22Rv1 (cell line): ENCODE measurements at regions not wholly inside any gene's neighbourhood (a gene's known extent, or its start where the extent isn't known, plus 50 kb on each side); places are given as distances from the start of the nearest gene placed in this dataset.

Source experiments
- ZFX ChIP-seq: fragments of 450-650 bp; IDR thresholded peaks from 2 replicates; pipeline ENCODE4 v1.6.1; 2017; ENCODE audit warnings: antibody characterized with exemption, borderline replicate concordance
- TF ChIP-seq, protein P1 (sequence below): fragments of 450-650 bp; IDR thresholded peaks from 2 replicates; pipeline ENCODE4 v1.5.1; 2017; ENCODE audit warnings: mild to moderate bottlenecking

DNA sequence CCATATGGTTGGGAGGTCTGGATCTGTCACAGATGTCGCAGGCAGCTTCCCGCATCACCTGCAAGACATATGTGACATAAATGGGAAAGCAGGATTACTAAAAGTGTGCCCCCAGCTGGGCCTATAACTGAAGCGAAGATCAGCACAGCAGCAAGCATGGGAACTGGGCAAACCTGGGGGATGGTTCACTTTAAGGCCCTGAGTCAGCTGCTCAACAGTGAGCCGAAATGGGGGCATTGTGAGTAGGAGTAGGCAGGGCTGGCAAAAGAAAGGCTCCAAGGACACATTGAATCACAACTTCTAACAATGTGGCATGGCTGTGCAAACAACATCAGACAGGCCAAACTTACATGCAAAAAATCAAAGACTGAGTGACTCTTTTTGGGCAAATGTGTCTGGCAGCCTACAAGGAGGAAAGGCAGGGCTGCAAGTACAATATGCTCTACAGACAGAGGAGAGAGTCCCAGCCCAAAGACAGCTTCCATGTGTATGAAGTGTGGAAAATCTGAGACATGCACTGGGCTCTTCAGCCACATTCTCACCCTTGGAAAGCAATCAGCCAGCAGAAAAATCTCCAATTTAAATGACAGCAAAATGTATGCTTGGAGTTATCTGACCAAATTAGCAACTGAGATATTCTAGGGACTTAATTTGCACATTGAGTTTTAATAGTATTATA, 531.0 kb upstream of the MMS22L start:
- TF ChIP-seq, protein P1, sequence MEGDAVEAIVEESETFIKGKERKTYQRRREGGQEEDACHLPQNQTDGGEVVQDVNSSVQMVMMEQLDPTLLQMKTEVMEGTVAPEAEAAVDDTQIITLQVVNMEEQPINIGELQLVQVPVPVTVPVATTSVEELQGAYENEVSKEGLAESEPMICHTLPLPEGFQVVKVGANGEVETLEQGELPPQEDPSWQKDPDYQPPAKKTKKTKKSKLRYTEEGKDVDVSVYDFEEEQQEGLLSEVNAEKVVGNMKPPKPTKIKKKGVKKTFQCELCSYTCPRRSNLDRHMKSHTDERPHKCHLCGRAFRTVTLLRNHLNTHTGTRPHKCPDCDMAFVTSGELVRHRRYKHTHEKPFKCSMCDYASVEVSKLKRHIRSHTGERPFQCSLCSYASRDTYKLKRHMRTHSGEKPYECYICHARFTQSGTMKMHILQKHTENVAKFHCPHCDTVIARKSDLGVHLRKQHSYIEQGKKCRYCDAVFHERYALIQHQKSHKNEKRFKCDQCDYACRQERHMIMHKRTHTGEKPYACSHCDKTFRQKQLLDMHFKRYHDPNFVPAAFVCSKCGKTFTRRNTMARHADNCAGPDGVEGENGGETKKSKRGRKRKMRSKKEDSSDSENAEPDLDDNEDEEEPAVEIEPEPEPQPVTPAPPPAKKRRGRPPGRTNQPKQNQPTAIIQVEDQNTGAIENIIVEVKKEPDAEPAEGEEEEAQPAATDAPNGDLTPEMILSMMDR = no peak
- TF ChIP-seq ZFX = no peak
